Thyroid gland (tissue), 4 donors: ENCODE measurements at regions not wholly inside any gene's neighbourhood (a gene's known extent, or its start where the extent isn't known, plus 50 kb on each side); places are given as distances from the start of the nearest gene placed in this dataset.

Experiments used
- POLR2A ChIP-seq, 2 donors: fragments of 450-650 bp; IDR thresholded peaks; one replicate each; pipeline ENCODE4 v1.6.1; 2017; ENCODE audit warnings: antibody characterized with exemption in 2 of 2, mild to moderate bottlenecking in 2 of 2, moderate library complexity in 1 of 2
- TF ChIP-seq, protein P1 (sequence below), 6 experiments: fragments of 200-600 bp in 3 of 6; fragments of 450-650 bp in 3 of 6; sonication (generic) in 3 of 6; IDR thresholded peaks; one replicate each; pipeline ENCODE4 v1.5.1; 2016 to 2019; ENCODE audit warnings: antibody characterized with exemption in 6 of 6, mild to moderate bottlenecking in 2 of 6, inconsistent platforms in 1 of 6, moderate library complexity in 1 of 6

- TF ChIP-seq, protein P1, sequence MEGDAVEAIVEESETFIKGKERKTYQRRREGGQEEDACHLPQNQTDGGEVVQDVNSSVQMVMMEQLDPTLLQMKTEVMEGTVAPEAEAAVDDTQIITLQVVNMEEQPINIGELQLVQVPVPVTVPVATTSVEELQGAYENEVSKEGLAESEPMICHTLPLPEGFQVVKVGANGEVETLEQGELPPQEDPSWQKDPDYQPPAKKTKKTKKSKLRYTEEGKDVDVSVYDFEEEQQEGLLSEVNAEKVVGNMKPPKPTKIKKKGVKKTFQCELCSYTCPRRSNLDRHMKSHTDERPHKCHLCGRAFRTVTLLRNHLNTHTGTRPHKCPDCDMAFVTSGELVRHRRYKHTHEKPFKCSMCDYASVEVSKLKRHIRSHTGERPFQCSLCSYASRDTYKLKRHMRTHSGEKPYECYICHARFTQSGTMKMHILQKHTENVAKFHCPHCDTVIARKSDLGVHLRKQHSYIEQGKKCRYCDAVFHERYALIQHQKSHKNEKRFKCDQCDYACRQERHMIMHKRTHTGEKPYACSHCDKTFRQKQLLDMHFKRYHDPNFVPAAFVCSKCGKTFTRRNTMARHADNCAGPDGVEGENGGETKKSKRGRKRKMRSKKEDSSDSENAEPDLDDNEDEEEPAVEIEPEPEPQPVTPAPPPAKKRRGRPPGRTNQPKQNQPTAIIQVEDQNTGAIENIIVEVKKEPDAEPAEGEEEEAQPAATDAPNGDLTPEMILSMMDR (IDR thresholded peaks at IDR 0.05) = no peak
- TF ChIP-seq POLR2A (IDR thresholded peaks at IDR 0.05) = no peak
Measured at GRCh38 chr1:73910062-73910461, 287.9 kb downstream of the LRRIQ3 start.
